WTC11 (cell line): ENCODE measurements at regions not wholly inside any gene's neighbourhood (a gene's known extent, or its start where the extent isn't known, plus 50 kb on each side); places are given as distances from the start of the nearest gene placed in this dataset.

Experiments
- ATAC-seq: fragments of 200-7000 bp; cut with Tn5 transposase; 2 replicates; pipeline ENCODE4 v1.10.0; 2021; ENCODE audit warnings: mild to moderate bottlenecking, moderate library complexity
- CTCF ChIA-PET: fragments of 300-600 bp; sonication (Branson Sonifier 250); formaldehyde crosslinking; loops from one replicate; lab custom pipeline; 2021; ENCODE audit warnings: antibody characterized with exemption; lab: Charles Lee
- POLR2A ChIA-PET: fragments of 350-600 bp; sonication (Branson Sonifier 250); formaldehyde crosslinking; loops from one replicate; lab custom pipeline; 2021; ENCODE audit warnings: antibody characterized with exemption; lab: Charles Lee
- DNase-seq: peaks from one replicate; pipeline ENCODE4 v3.0.0; 2021; ENCODE audit warnings: low spot score
- H3K27ac Mint-ChIP-seq: 2 replicates; pipeline ENCODE4 v1.8.0; 2021; ENCODE audit warnings: mixed read lengths
- H3K27me3 Mint-ChIP-seq: 2 replicates; pipeline ENCODE4 v1.8.0; 2021; ENCODE audit warnings: low read depth, mild to moderate bottlenecking, moderate library complexity, mixed read lengths
- H3K36me3 Mint-ChIP-seq: 2 replicates; pipeline ENCODE4 v1.8.0; 2021; ENCODE audit warnings: mixed read lengths
- H3K4me1 Mint-ChIP-seq: 2 replicates; pipeline ENCODE4 v1.8.0; 2022; ENCODE audit warnings: mixed read lengths
- H3K4me3 Mint-ChIP-seq: 2 replicates; pipeline ENCODE4 v1.8.0; 2021; ENCODE audit warnings: mild to moderate bottlenecking, moderate library complexity, mixed read lengths
- H3K9me3 Mint-ChIP-seq: 2 replicates; pipeline ENCODE4 v1.8.0; 2021; ENCODE audit warnings: mixed read lengths
- FOXJ3 ChIP-seq: sonication (generic); formaldehyde crosslinking; IDR thresholded peaks from 2 replicates; pipeline ENCODE4 v1.9.0; 2021; ENCODE audit warnings: missing genetic modification reagents, mild to moderate bottlenecking, borderline replicate concordance
- NR1H2 ChIP-seq: sonication (generic); formaldehyde crosslinking; IDR thresholded peaks from 2 replicates; pipeline ENCODE4 v1.9.0; 2021; ENCODE audit warnings: mild to moderate bottlenecking, moderate library complexity, missing genetic modification reagents
- SOX15 ChIP-seq: fragments of 250-450 bp; sonication (Bioruptor Pico); IDR thresholded peaks from 2 replicates; pipeline ENCODE4 v1.9.0; 2021; ENCODE audit warnings: mild to moderate bottlenecking
- TEAD4 ChIP-seq: sonication (generic); formaldehyde crosslinking; IDR thresholded peaks from 2 replicates; pipeline ENCODE4 v1.8.0; 2022; ENCODE audit warnings: mild to moderate bottlenecking, missing genetic modification reagents
- TP53 ChIP-seq: sonication (generic); formaldehyde crosslinking; IDR thresholded peaks from 2 replicates; pipeline ENCODE4 v1.8.1; 2023; ENCODE audit warnings: mild to moderate bottlenecking, missing genetic modification reagents
- TF ChIP-seq, protein P1 (sequence below): sonication (generic); formaldehyde crosslinking; conservative IDR thresholded peaks from 2 replicates; pipeline ENCODE4 v1.8.1; 2023; ENCODE audit warnings: mild to moderate bottlenecking, low read depth, missing genetic modification reagents, moderate library complexity
- TF ChIP-seq, protein P2 (sequence below): sonication (generic); formaldehyde crosslinking; IDR thresholded peaks from 2 replicates; pipeline ENCODE4 v1.8.1; 2022; ENCODE audit warnings: mild to moderate bottlenecking, moderate library complexity, missing genetic modification reagents
- TF ChIP-seq, protein P3 (sequence below): sonication (generic); formaldehyde crosslinking; IDR thresholded peaks from 2 replicates; pipeline ENCODE4 v1.8.1; 2023; ENCODE audit warnings: mild to moderate bottlenecking, missing genetic modification reagents, borderline replicate concordance
- TF ChIP-seq, protein P4 (sequence below): sonication (generic); formaldehyde crosslinking; IDR thresholded peaks from 2 replicates; pipeline ENCODE4 v1.8.0; 2022; ENCODE audit warnings: mild to moderate bottlenecking, missing genetic modification reagents
- TF ChIP-seq, protein P5 (sequence below): fragments of 250-450 bp; sonication (Bioruptor Pico); IDR thresholded peaks from 2 replicates; pipeline ENCODE4 v2.1.2; 2022; ENCODE audit warnings: mild to moderate bottlenecking, moderate library complexity
- TF ChIP-seq, protein P6 (sequence below): sonication (generic); formaldehyde crosslinking; IDR thresholded peaks from 2 replicates; pipeline ENCODE4 v1.8.0; 2023; ENCODE audit warnings: missing genetic modification reagents

DNA sequence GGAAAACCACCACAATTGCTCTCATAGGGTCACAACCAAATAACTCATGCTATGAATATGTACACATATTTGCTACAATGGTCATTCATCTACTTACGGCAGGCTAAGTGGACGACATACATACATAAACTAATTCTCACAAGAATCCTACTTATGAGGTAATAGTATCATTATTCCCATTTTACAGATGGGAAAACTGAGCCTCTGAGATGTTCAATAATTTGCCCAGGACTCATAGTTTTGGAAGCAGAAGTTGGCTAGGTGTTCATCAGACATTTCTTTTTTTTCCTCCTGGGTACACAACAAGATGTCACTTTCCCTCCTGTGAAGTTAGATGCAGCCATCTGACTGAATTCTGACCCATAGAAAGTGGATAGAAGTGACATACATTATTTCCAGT is 89.0 kb upstream of the PKDCC start (continued):
- TF ChIP-seq, protein P1, sequence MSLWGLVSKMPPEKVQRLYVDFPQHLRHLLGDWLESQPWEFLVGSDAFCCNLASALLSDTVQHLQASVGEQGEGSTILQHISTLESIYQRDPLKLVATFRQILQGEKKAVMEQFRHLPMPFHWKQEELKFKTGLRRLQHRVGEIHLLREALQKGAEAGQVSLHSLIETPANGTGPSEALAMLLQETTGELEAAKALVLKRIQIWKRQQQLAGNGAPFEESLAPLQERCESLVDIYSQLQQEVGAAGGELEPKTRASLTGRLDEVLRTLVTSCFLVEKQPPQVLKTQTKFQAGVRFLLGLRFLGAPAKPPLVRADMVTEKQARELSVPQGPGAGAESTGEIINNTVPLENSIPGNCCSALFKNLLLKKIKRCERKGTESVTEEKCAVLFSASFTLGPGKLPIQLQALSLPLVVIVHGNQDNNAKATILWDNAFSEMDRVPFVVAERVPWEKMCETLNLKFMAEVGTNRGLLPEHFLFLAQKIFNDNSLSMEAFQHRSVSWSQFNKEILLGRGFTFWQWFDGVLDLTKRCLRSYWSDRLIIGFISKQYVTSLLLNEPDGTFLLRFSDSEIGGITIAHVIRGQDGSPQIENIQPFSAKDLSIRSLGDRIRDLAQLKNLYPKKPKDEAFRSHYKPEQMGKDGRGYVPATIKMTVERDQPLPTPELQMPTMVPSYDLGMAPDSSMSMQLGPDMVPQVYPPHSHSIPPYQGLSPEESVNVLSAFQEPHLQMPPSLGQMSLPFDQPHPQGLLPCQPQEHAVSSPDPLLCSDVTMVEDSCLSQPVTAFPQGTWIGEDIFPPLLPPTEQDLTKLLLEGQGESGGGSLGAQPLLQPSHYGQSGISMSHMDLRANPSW (CRISPR knock-in tag): no peak

DNA sequence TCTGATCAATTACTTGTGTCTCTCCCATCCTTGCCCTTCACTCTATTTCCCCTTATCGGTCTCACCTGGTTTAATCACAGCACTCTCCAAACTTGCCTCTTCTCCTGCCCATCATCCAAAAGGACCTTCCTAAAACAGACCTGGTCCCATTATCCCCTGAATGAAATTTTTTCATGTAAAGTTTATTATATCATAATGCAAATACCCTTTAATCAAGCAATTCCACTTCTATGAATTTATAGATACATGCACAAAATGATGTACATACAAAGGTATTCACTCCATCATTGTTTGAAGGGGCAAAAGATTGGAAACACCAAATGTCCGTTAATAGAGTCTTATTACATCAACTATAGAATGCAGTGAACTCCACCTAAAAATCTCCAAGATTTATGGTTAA is 88.1 kb upstream of the PKDCC start:
- H3K27me3 Mint-ChIP-seq: no peaks in the 10 kb centered on the region
- POLR2A ChIA-PET: no interaction called here
- no peak for DNase-seq
- no peak overlapping the region for H3K27ac Mint-ChIP-seq
- CTCF ChIA-PET: no interaction called here
- H3K4me1 Mint-ChIP-seq: peaks cover 41% of the 10 kb centered on the region
- ATAC-seq: no peak
- no peak for TF ChIP-seq TP53
- TF ChIP-seq, protein P2, sequence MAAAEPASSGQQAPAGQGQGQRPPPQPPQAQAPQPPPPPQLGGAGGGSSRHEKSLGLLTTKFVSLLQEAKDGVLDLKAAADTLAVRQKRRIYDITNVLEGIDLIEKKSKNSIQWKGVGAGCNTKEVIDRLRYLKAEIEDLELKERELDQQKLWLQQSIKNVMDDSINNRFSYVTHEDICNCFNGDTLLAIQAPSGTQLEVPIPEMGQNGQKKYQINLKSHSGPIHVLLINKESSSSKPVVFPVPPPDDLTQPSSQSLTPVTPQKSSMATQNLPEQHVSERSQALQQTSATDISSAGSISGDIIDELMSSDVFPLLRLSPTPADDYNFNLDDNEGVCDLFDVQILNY (CRISPR knock-in tag): no peak
- TF ChIP-seq, protein P1 (CRISPR knock-in tag): no peak
- TF ChIP-seq, protein P3, sequence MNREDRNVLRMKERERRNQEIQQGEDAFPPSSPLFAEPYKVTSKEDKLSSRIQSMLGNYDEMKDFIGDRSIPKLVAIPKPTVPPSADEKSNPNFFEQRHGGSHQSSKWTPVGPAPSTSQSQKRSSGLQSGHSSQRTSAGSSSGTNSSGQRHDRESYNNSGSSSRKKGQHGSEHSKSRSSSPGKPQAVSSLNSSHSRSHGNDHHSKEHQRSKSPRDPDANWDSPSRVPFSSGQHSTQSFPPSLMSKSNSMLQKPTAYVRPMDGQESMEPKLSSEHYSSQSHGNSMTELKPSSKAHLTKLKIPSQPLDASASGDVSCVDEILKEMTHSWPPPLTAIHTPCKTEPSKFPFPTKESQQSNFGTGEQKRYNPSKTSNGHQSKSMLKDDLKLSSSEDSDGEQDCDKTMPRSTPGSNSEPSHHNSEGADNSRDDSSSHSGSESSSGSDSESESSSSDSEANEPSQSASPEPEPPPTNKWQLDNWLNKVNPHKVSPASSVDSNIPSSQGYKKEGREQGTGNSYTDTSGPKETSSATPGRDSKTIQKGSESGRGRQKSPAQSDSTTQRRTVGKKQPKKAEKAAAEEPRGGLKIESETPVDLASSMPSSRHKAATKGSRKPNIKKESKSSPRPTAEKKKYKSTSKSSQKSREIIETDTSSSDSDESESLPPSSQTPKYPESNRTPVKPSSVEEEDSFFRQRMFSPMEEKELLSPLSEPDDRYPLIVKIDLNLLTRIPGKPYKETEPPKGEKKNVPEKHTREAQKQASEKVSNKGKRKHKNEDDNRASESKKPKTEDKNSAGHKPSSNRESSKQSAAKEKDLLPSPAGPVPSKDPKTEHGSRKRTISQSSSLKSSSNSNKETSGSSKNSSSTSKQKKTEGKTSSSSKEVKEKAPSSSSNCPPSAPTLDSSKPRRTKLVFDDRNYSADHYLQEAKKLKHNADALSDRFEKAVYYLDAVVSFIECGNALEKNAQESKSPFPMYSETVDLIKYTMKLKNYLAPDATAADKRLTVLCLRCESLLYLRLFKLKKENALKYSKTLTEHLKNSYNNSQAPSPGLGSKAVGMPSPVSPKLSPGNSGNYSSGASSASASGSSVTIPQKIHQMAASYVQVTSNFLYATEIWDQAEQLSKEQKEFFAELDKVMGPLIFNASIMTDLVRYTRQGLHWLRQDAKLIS (CRISPR knock-in tag): no peak
- TF ChIP-seq SOX15 (CRISPR knock-in tag): no peak
- no peak for TF ChIP-seq FOXJ3
- no peak for TF ChIP-seq TEAD4
- H3K4me3 Mint-ChIP-seq: no peak overlapping the region
- no peaks in the 10 kb centered on the region for H3K9me3 Mint-ChIP-seq
- no peaks in the 10 kb centered on the region for H3K36me3 Mint-ChIP-seq

DNA sequence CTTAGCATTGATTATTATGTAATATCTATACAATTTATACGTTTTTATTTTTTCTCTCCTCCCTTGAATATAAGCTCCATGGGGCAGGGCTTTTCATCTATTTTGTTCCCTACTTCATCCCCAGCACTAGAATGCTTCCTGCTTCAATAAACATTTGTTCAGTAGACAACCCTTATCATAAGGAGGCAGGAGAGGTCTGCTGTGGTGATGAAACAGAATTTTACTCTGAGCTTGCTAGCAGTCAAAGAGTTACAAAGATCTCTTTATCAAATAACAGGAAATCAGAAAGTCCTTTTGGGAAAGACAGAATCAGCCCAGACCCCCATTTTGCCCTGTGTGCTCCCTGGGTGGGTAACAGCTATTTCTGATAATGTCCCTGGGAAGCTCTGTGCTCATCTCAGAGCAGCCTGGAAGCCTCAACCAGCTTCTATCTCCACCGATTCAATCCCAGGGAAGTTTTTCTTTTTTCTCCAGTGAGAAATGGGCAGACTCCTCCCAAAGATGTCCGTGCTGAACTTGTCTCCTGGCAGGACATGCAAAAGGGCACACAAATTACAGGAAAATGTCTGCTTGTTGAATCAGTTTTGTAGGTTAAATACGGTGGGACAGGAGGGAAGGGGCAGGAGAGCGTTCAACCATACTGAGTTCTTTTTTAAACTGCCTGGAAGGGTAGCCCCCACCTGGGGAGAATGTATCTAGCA is 84.7 kb upstream of the PKDCC start:
- ATAC-seq (no peak), DNase-seq (no peak)
- H3K4me3 Mint-ChIP-seq: no peak overlapping the region
- no peaks in the 10 kb centered on the region for H3K27me3 Mint-ChIP-seq
- no peaks in the 10 kb centered on the region for H3K9me3 Mint-ChIP-seq
- no peak overlapping the region for H3K27ac Mint-ChIP-seq
- POLR2A ChIA-PET: interaction anchor here (1.3 to 1.8 kb wide), 2 partner anchors 15 to 20 kb away, joined by 4 to 9 read pairs; no protein-coding TSS in a partner anchor
- peaks cover 56% of the 10 kb centered on the region for H3K4me1 Mint-ChIP-seq
- H3K36me3 Mint-ChIP-seq: no peaks in the 10 kb centered on the region
- CTCF ChIA-PET: interaction anchor here (1.1 to 2.2 kb wide), 4 partner anchors 15 to 93 kb away, joined by 3 to 7 read pairs (median 4); no protein-coding TSS in a partner anchor
- TF ChIP-seq, protein P4, sequence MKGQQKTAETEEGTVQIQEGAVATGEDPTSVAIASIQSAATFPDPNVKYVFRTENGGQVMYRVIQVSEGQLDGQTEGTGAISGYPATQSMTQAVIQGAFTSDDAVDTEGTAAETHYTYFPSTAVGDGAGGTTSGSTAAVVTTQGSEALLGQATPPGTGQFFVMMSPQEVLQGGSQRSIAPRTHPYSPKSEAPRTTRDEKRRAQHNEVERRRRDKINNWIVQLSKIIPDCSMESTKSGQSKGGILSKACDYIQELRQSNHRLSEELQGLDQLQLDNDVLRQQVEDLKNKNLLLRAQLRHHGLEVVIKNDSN (CRISPR knock-in tag): no peak
- TF ChIP-seq, protein P5, sequence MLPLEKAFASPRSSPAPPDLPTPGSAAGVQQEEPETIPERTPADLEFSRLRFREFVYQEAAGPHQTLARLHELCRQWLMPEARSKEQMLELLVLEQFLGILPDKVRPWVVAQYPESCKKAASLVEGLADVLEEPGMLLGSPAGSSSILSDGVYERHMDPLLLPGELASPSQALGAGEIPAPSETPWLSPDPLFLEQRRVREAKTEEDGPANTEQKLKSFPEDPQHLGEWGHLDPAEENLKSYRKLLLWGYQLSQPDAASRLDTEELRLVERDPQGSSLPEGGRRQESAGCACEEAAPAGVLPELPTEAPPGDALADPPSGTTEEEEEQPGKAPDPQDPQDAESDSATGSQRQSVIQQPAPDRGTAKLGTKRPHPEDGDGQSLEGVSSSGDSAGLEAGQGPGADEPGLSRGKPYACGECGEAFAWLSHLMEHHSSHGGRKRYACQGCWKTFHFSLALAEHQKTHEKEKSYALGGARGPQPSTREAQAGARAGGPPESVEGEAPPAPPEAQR (CRISPR knock-in tag): no peak
- TF ChIP-seq, protein P6, sequence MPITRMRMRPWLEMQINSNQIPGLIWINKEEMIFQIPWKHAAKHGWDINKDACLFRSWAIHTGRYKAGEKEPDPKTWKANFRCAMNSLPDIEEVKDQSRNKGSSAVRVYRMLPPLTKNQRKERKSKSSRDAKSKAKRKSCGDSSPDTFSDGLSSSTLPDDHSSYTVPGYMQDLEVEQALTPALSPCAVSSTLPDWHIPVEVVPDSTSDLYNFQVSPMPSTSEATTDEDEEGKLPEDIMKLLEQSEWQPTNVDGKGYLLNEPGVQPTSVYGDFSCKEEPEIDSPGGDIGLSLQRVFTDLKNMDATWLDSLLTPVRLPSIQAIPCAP (CRISPR knock-in tag): no peak
- TF ChIP-seq, protein P3 (CRISPR knock-in tag): no peak
- no peak for TF ChIP-seq NR1H2 (CRISPR knock-in tag)
